Right lobe of liver (tissue), 6 donors: ENCODE measurements at regions not wholly inside any gene's neighbourhood (a gene's known extent, or its start where the extent isn't known, plus 50 kb on each side); places are given as distances from the start of the nearest gene placed in this dataset.

ENCODE experiments used
- ATAC-seq, 4 donors: fragments of 200-7000 bp; cut with Tn5 transposase; one replicate each; pipeline ENCODE4 v1.9.1; 2020; ENCODE audit warnings: mild to moderate bottlenecking in 4 of 4, moderate library complexity in 4 of 4
- DNase-seq, 3 donors: peaks; one replicate each; pipeline ENCODE4 v3.0.0-alpha.2; 2020
- H3K27ac ChIP-seq, 3 donors: fragments of 200-600 bp; one replicate each; pipeline ENCODE4 v1.8.0; 2022
- H3K27me3 ChIP-seq, 2 donors: fragments of 200-600 bp; one replicate each; pipeline ENCODE4 v1.8.0; 2022
- H3K36me3 ChIP-seq, 4 donors: fragments of 200-600 bp; sonication (generic) in 1 of 4; one replicate each; pipeline versions ENCODE4 v1.5.1 to v1.8.0; 2017 to 2022; ENCODE audit warnings: control low read depth in 1 of 4
- H3K4me1 ChIP-seq, 4 donors: fragments of 200-600 bp; sonication (generic) in 1 of 4; one replicate each; pipeline versions ENCODE4 v1.5.1 to v1.8.0; 2017 to 2022; ENCODE audit warnings: control low read depth in 1 of 4
- H3K4me3 ChIP-seq, 3 donors: fragments of 200-600 bp; one replicate each; pipeline ENCODE4 v1.8.0; 2022
- H3K9me3 ChIP-seq, 4 donors: fragments of 200-600 bp; sonication (generic) in 1 of 4; one replicate each; pipeline versions ENCODE4 v1.5.1 to v1.8.0; 2017 to 2022; ENCODE audit warnings: control low read depth in 1 of 4
- CTCF ChIP-seq, 4 donors: fragments of 200-600 bp in 3 of 4; fragments of 450-650 bp in 1 of 4; IDR thresholded peaks; one replicate each; pipeline versions ENCODE4 v1.5.1 to v1.8.0; 2016 to 2022; ENCODE audit warnings: antibody characterized with exemption in 4 of 4, mild to moderate bottlenecking in 2 of 4
- POLR2A ChIP-seq: fragments of 450-650 bp; IDR thresholded peaks from one replicate; pipeline ENCODE4 v1.6.1; 2017; ENCODE audit warnings: antibody characterized with exemption, mild to moderate bottlenecking
- WGBS: methylation state at CpG from one replicate; pipeline ENCODE4 v1.1.6; 2018; ENCODE audit warnings: low coverage, low lambda C conversion rate; ENCODE audit not compliant: insufficient coverage; ENCODE audit errors: missing lambda C conversion rate; 5-methylcytosine and 5-hydroxymethylcytosine counted together
- intact Hi-C, 2 donors: fragments of 100-400 bp; cut with DNase I; formaldehyde crosslinking; loops; one replicate each; pipeline versions ENCODE4 v1.11.2 to v1.14.1; 2022
- donor health status: DM: no; HTN: yes; CAD: no.
- donor health status: DM: no; HTN: no; CAD: no.
- donor health status: DM: no; HTN: no; CAD: no.
- donor health status: DM: no; HTN: yes; CAD: no.
- donor health status: DM: no; HTN: yes; CAD: no.

GRCh38 chr18:56166914-56167313, 471.5 kb downstream of the TXNL1 start:
- DNase-seq (no peak), ATAC-seq (peak in 3 of 4 donors; percentile 50 to 68 (median 56))
- Histone ChIP-seq H3K4me1 (peaks cover 0 to 25% (median 8%) of the 10 kb centered on the region in 4 donors), H3K9me3 (no peaks in the 10 kb centered on the region), H3K27me3 (no peaks in the 10 kb centered on the region), H3K4me3 (no peak overlapping the region), H3K36me3 (no peaks in the 10 kb centered on the region), H3K27ac (no peak overlapping the region)
- intact Hi-C loops, result no loop called here
- TF ChIP-seq POLR2A (no peak), CTCF (IDR thresholded peaks at IDR 0.05) (no peak)

- WGBS, result 80% methylated on average over 4 of the region's 5 CpGs
Measured at GRCh38 chr18:56165601-56166355, 472.6 kb downstream of the TXNL1 start.

GRCh38 chr18:56162311-56163265, 475.8 kb downstream of the TXNL1 start:
- no peaks in the 10 kb centered on the region for H3K9me3 ChIP-seq
- H3K27me3 ChIP-seq, result no peaks in the 10 kb centered on the region
- no peaks in the 10 kb centered on the region for H3K36me3 ChIP-seq
- no peak overlapping the region for H3K4me3 ChIP-seq
- 46% methylated on average over 5 of the region's 5 CpGs for WGBS
- intact Hi-C loops, result no loop called here
- ATAC-seq (peak in 2 of 4 donors; percentile 68 to 70), DNase-seq (no peak)
- no peak for TF ChIP-seq CTCF (IDR thresholded peaks at IDR 0.05)
- no peak for TF ChIP-seq POLR2A
- H3K4me1 ChIP-seq, result peaks cover 0 to 25% (median 6%) of the 10 kb centered on the region in 4 donors
- H3K27ac ChIP-seq, result peak overlapping the region in 1 of 3 donors; percentile 1

More at GRCh38 chr18:56165601-56166355, 472.6 kb downstream of the TXNL1 start:
- no peak for TF ChIP-seq CTCF (IDR thresholded peaks at IDR 0.05)
- TF ChIP-seq POLR2A, result no peak
- H3K4me1 ChIP-seq, result peaks cover 0 to 29% (median 8%) of the 10 kb centered on the region in 4 donors
- intact Hi-C loops, result no loop called here
- no peaks in the 10 kb centered on the region for H3K27me3 ChIP-seq
- DNase-seq (no peak), ATAC-seq (no peak)
- H3K4me3 ChIP-seq, result no peak overlapping the region
- H3K9me3 ChIP-seq, result no peaks in the 10 kb centered on the region
- no peak overlapping the region for H3K27ac ChIP-seq
- H3K36me3 ChIP-seq, result no peaks in the 10 kb centered on the region

- TF ChIP-seq CTCF (IDR thresholded peaks at IDR 0.05) (no peak), POLR2A (no peak)
- intact Hi-C loops, result no loop called here
- peak in 1 of 4 donors; percentile 57 for ATAC-seq
- no peak for DNase-seq
- no peaks in the 10 kb centered on the region for H3K36me3 ChIP-seq
- H3K9me3 ChIP-seq, result no peaks in the 10 kb centered on the region
- H3K27ac ChIP-seq, result no peak overlapping the region
- no peak overlapping the region for H3K4me3 ChIP-seq
- H3K27me3 ChIP-seq, result no peaks in the 10 kb centered on the region
- 60% methylated on average over 6 of the region's 6 CpGs for WGBS
- H3K4me1 ChIP-seq, result peaks cover 0 to 16% (median 5%) of the 10 kb centered on the region in 4 donors
Measured at GRCh38 chr18:56161566-56162260, 476.7 kb downstream of the TXNL1 start.
